GM23338 (cell line): ENCODE measurements at regions not wholly inside any gene's neighbourhood (a gene's known extent, or its start where the extent isn't known, plus 50 kb on each side); places are given as distances from the start of the nearest gene placed in this dataset.

ENCODE experiments used
- ATAC-seq: fragments of 200-7000 bp; cut with Tn5 transposase; 3 replicates; pipeline ENCODE4 v1.9.1; 2020
- DNase-seq: peaks from one replicate; pipeline ENCODE4 v3.0.0-alpha.2; 2015; ENCODE audit warnings: low spot score
- H2AFZ ChIP-seq: fragments of 200-600 bp; sonication (generic); 2 replicates; pipeline ENCODE4 v1.8.0; 2016; ENCODE audit warnings: antibody characterized with exemption, mild to moderate bottlenecking, moderate library complexity
- H3F3A ChIP-seq: fragments of 200-600 bp; sonication (generic); replicated peaks from 2 replicates; pipeline ENCODE4 v1.8.0; 2017; ENCODE audit warnings: antibody characterized with exemption, mixed run types, low read depth
- H3K27ac ChIP-seq: fragments of 200-600 bp; sonication (generic); 2 replicates; pipeline ENCODE4 v1.6.1; 2016; ENCODE audit warnings: low read depth
- H3K27me3 ChIP-seq: fragments of 200-600 bp; sonication (generic); 2 replicates; pipeline ENCODE4 v1.8.0; 2016; ENCODE audit warnings: mild to moderate bottlenecking, mixed run types, moderate library complexity; ENCODE audit not compliant: insufficient read depth
- H3K36me3 ChIP-seq: fragments of 200-600 bp; sonication (generic); 2 replicates; pipeline ENCODE4 v1.8.0; 2016; ENCODE audit warnings: mild to moderate bottlenecking; ENCODE audit not compliant: insufficient read depth
- H3K4me1 ChIP-seq: fragments of 200-600 bp; sonication (generic); 2 replicates; pipeline ENCODE4 v1.8.0; 2016; ENCODE audit warnings: mild to moderate bottlenecking, moderate library complexity; ENCODE audit not compliant: insufficient read depth
- H3K4me2 ChIP-seq: fragments of 200-600 bp; sonication (generic); 2 replicates; pipeline ENCODE4 v1.7.1; 2017; ENCODE audit warnings: mixed run types
- H3K4me3 ChIP-seq: fragments of 200-600 bp; sonication (generic); 2 replicates; pipeline ENCODE4 v1.6.1; 2016; ENCODE audit warnings: mixed run types
- H3K79me2 ChIP-seq: fragments of 200-600 bp; sonication (generic); replicated peaks from 2 replicates; pipeline ENCODE4 v1.8.0; 2017; ENCODE audit warnings: mild to moderate bottlenecking; ENCODE audit not compliant: insufficient read depth
- H3K9me2 ChIP-seq: fragments of 200-600 bp; sonication (generic); 2 replicates; pipeline ENCODE4 v1.8.0; 2017; ENCODE audit not compliant: insufficient read depth
- H4K20me1 ChIP-seq: fragments of 200-600 bp; sonication (generic); replicated peaks from 2 replicates; pipeline ENCODE4 v1.8.0; 2017; ENCODE audit warnings: mild to moderate bottlenecking; ENCODE audit not compliant: insufficient read depth
- H3K27ac Mint-ChIP-seq: 2 replicates; pipeline ENCODE4 v1.8.0; 2020; ENCODE audit warnings: inconsistent platforms, mild to moderate bottlenecking, moderate library complexity, mixed read lengths
- H3K27me3 Mint-ChIP-seq: 3 replicates; pipeline ENCODE4 v1.8.0; 2022; ENCODE audit warnings: low read depth, mild to moderate bottlenecking, moderate library complexity, mixed read lengths, inconsistent platforms; ENCODE audit not compliant: insufficient read depth, poor library complexity
- H3K36me3 Mint-ChIP-seq: 3 replicates; pipeline ENCODE4 v1.8.0; 2021; ENCODE audit warnings: low read depth, mild to moderate bottlenecking, inconsistent platforms, moderate library complexity, mixed read lengths
- H3K4me1 Mint-ChIP-seq: 3 replicates; pipeline ENCODE4 v1.8.0; 2020; ENCODE audit warnings: mild to moderate bottlenecking, inconsistent platforms, mixed read lengths
- H3K4me3 Mint-ChIP-seq: 3 replicates; pipeline ENCODE4 v1.8.0; 2021; ENCODE audit warnings: moderate library complexity, mild to moderate bottlenecking, inconsistent platforms, mixed read lengths
- H3K9me3 Mint-ChIP-seq: 3 replicates; pipeline ENCODE4 v1.8.0; 2020; ENCODE audit warnings: moderate library complexity, mild to moderate bottlenecking, inconsistent platforms, mixed read lengths
- CREB1 ChIP-seq: fragments of 250-450 bp; sonication (Bioruptor Pico); IDR thresholded peaks from 2 replicates; pipeline ENCODE4 v1.5.0; 2020; ENCODE audit warnings: low read depth, mild to moderate bottlenecking, moderate library complexity
- CTCF ChIP-seq, 2 experiments: fragments of 200-600 bp in 1 of 2; sonication (generic) in 1 of 2; conservative IDR thresholded peaks; 2 replicates each; pipeline versions ENCODE4 v1.5.1 to v1.6.1; 2016 to 2017; ENCODE audit warnings: antibody characterized with exemption in 2 of 2, low read depth in 2 of 2, mild to moderate bottlenecking in 2 of 2, moderate library complexity in 1 of 2
- ETS1 ChIP-seq: IDR thresholded peaks from 2 replicates; pipeline ENCODE4 v1.6.1; 2016; ENCODE audit warnings: antibody characterized with exemption
- EZH2phosphoT487 ChIP-seq: fragments of 200-600 bp; sonication (generic); IDR thresholded peaks from one replicate; pipeline ENCODE4 v1.8.1; 2018; ENCODE audit warnings: antibody characterized with exemption; ENCODE audit not compliant: unreplicated experiment
- JUNB ChIP-seq: IDR thresholded peaks from one replicate; pipeline ENCODE4 v1.6.1; 2016; ENCODE audit warnings: antibody characterized with exemption; ENCODE audit not compliant: unreplicated experiment
- NANOG ChIP-seq: IDR thresholded peaks from 2 replicates; pipeline ENCODE4 v1.6.1; 2016; ENCODE audit warnings: antibody characterized with exemption, borderline replicate concordance
- POLR2AphosphoS5 ChIP-seq: IDR thresholded peaks from 2 replicates; pipeline ENCODE4 v1.6.1; 2016; ENCODE audit warnings: antibody characterized with exemption, low read depth
- REST ChIP-seq: IDR thresholded peaks from one replicate; pipeline ENCODE4 v1.6.1; 2018; ENCODE audit warnings: antibody characterized with exemption; ENCODE audit not compliant: unreplicated experiment
- ZNF114 ChIP-seq: fragments of 250-450 bp; sonication (Bioruptor Pico); IDR thresholded peaks from 2 replicates; pipeline ENCODE4 v1.5.0; 2020; ENCODE audit warnings: mild to moderate bottlenecking, moderate library complexity

- TF ChIP-seq CTCF (conservative IDR thresholded peaks at IDR 0.05; ENCODE audit: low read depth in 2 of 2) (no peak), ZNF114 (CRISPR knock-in tag) (no peak), JUNB (no peak), CREB1 (CRISPR knock-in tag) (no peak), REST (no peak), NANOG (no peak), EZH2phosphoT487 (no peak), POLR2AphosphoS5 (no peak)
Observed at GRCh38 chr4:123546573-123547060, 150.0 kb downstream of the SPRY1 start (continued).

- Histone ChIP-seq H3K4me2 (peak overlapping the region; percentile 19), H3K36me3 (no peaks in the 10 kb centered on the region), H3K27me3 (no peaks in the 10 kb centered on the region), H3K4me1 (peaks cover 36% of the 10 kb centered on the region), H3K27ac (peak overlapping the region; percentile 56), H3K4me3 (peak overlapping the region; percentile 14), H2AFZ (peak overlapping the region; percentile 1; the same call in 1 of the 2 replicates), H3F3A (no peaks in the 10 kb centered on the region), H3K9me2 (no peaks in the 10 kb centered on the region), H4K20me1 (no peaks in the 10 kb centered on the region), H3K79me2 (no peaks in the 10 kb centered on the region)
- peaks cover 8% of the 10 kb centered on the region for H3K27me3 Mint-ChIP-seq
- ATAC-seq (peak; percentile 96), DNase-seq (peak; percentile 94)
- H3K4me3 Mint-ChIP-seq = peak overlapping the region; percentile 57
- H3K4me1 Mint-ChIP-seq = peaks cover 38% of the 10 kb centered on the region
- H3K27ac Mint-ChIP-seq = peak overlapping the region; percentile 92
- TF ChIP-seq POLR2AphosphoS5 = peak; percentile 79
- peak; percentile 13; the same call in 1 of the 2 replicates for TF ChIP-seq CREB1 (CRISPR knock-in tag)
- TF ChIP-seq CTCF (conservative IDR thresholded peaks at IDR 0.05; ENCODE audit: low read depth in 2 of 2) = no peak
- 0 out of 2 replicates have a peak, but pooled peaks have one; percentile 14 for TF ChIP-seq ETS1
- H3K9me3 Mint-ChIP-seq = peaks cover 8% of the 10 kb centered on the region; the same call in 1 of the 3 replicates
- peaks cover 6% of the 10 kb centered on the region; the same call in 2 of the 3 replicates for H3K36me3 Mint-ChIP-seq
Observed at GRCh38 chr4:123547216-123548165, 150.9 kb downstream of the SPRY1 start.
